Caco-2 (cell line): ENCODE measurements at regions not wholly inside any gene's neighbourhood (a gene's known extent, or its start where the extent isn't known, plus 50 kb on each side); places are given as distances from the start of the nearest gene placed in this dataset.

Source experiments
- BruUV-seq: library from RNA; stranded (reverse); fragments of 400-500 nt; replicated peaks from 2 replicates; lab custom pipeline; 2021; lab: Mats Ljungman, UMichigan
- CTCF ChIA-PET: fragments of 300-600 bp; sonication (Branson Sonifier 250); formaldehyde crosslinking; loops from one replicate; lab custom pipeline; 2022; ENCODE audit warnings: antibody characterized with exemption; lab: Charles Lee
- POLR2A ChIA-PET: fragments of 300-600 bp; sonication (Branson Sonifier 250); formaldehyde crosslinking; loops from one replicate; lab custom pipeline; 2022; ENCODE audit warnings: antibody characterized with exemption; lab: Charles Lee
- DNase-seq, 2 experiments: peaks; one replicate each; pipeline versions ENCODE4 v3.0.0 to v3.0.0-alpha.2; 2020 to 2022
- H3K27me3 ChIP-seq: replicated peaks from 2 replicates; pipeline ENCODE4 v1.6.0; 2011; ENCODE audit warnings: low read length; ENCODE audit not compliant: control insufficient read depth, insufficient read depth
- H3K36me3 ChIP-seq: 2 replicates; pipeline ENCODE4 v1.5.1; 2011; ENCODE audit warnings: low read length; ENCODE audit not compliant: control insufficient read depth, insufficient read depth
- H3K4me1 ChIP-seq: fragments of 250-450 bp; sonication (Bioruptor Pico); 2 replicates; pipeline ENCODE4 v1.5.1; 2020; ENCODE audit warnings: mild to moderate bottlenecking
- H3K4me3 ChIP-seq: 2 replicates; pipeline ENCODE4 v1.5.1; 2011; ENCODE audit warnings: low read depth, mild to moderate bottlenecking, control low read depth, low read length
- H3K9me3 ChIP-seq: fragments of 250-450 bp; sonication (Bioruptor Pico); 2 replicates; pipeline ENCODE4 v1.5.1; 2020; ENCODE audit warnings: mild to moderate bottlenecking, moderate library complexity
- H3K27ac Mint-ChIP-seq: one replicate; pipeline ENCODE4 v1.8.0; 2022; ENCODE audit warnings: mixed read lengths; ENCODE audit not compliant: unreplicated experiment
- H3K27me3 Mint-ChIP-seq: one replicate; pipeline ENCODE4 v1.8.0; 2022; ENCODE audit warnings: mixed read lengths; ENCODE audit not compliant: insufficient read depth, unreplicated experiment
- H3K36me3 Mint-ChIP-seq: one replicate; pipeline ENCODE4 v1.8.0; 2022; ENCODE audit warnings: mild to moderate bottlenecking, mixed read lengths; ENCODE audit not compliant: insufficient read depth, unreplicated experiment
- H3K4me1 Mint-ChIP-seq: one replicate; pipeline ENCODE4 v1.8.0; 2022; ENCODE audit warnings: low read depth, mixed read lengths; ENCODE audit not compliant: unreplicated experiment
- H3K4me3 Mint-ChIP-seq: one replicate; pipeline ENCODE4 v1.8.0; 2022; ENCODE audit warnings: mild to moderate bottlenecking, moderate library complexity, mixed read lengths; ENCODE audit not compliant: unreplicated experiment
- H3K9me3 Mint-ChIP-seq: one replicate; pipeline ENCODE4 v1.8.0; 2022; ENCODE audit warnings: mixed read lengths; ENCODE audit not compliant: unreplicated experiment
- intact Hi-C: fragments of 100-400 bp; cut with micrococcal nuclease; formaldehyde crosslinking; loops from one replicate; pipeline ENCODE4 v1.10.0; 2022; ENCODE audit not compliant: unreplicated experiment
- TF ChIP-seq, protein P1 (sequence below), 2 experiments: fragments of 200-600 bp in 1 of 2; IDR thresholded peaks; 1 replicate in 1 of 2; 2 replicates in 1 of 2; pipeline versions ENCODE4 v1.5.1 to v1.8.0; 2011 to 2022; ENCODE audit warnings: antibody characterized with exemption in 1 of 2, control low read depth in 1 of 2, inconsistent platforms in 1 of 2, low read depth in 1 of 2, low read length in 1 of 2, mild to moderate bottlenecking in 1 of 2, moderate library complexity in 1 of 2; ENCODE audit not compliant: insufficient read depth in 1 of 2, severe bottlenecking in 1 of 2, unreplicated experiment in 1 of 2

DNA sequence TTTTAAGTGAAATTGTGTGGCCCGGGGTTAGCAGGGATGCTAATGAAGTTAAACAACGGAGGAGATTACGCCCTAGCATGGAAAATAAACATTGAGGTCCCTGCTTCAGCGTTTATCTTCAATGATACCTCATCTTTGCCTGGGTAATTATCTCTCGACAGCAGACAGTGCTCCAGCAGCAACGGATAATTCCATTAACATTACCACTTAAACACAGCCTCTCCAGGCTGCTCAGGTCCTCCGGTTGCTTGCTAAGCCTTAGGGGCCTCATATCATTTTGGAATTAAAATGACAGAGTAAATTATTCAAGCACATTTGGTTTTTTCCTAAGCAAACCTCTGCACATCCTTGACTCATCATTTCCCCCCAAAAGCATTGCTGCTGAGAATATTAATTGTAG, 281.5 kb upstream of the KLF3 start:
- Mint-ChIP-seq H3K36me3 (no peaks in the 10 kb centered on the region), H3K9me3 (peaks cover 16% of the 10 kb centered on the region)
- CTCF ChIA-PET: no interaction called here

GRCh38 chr4:38383646-38384121, 280.3 kb upstream of the KLF3 start:
- Histone ChIP-seq H3K27me3 (no peaks in the 10 kb centered on the region), H3K36me3 (no peaks in the 10 kb centered on the region), H3K9me3 (no peaks in the 10 kb centered on the region), H3K4me1 (peaks cover 17% of the 10 kb centered on the region), H3K4me3 (no peak overlapping the region)
- DNase-seq: no peak
- Mint-ChIP-seq H3K27ac (no peak overlapping the region), H3K27me3 (no peaks in the 10 kb centered on the region), H3K4me1 (peaks cover 7% of the 10 kb centered on the region), H3K9me3 (peaks cover 4% of the 10 kb centered on the region), H3K36me3 (no peaks in the 10 kb centered on the region), H3K4me3 (no peak overlapping the region)
- POLR2A ChIA-PET: no interaction called here
- CTCF ChIA-PET: no interaction called here
- intact Hi-C loops: no loop called here
- TF ChIP-seq, protein P1, sequence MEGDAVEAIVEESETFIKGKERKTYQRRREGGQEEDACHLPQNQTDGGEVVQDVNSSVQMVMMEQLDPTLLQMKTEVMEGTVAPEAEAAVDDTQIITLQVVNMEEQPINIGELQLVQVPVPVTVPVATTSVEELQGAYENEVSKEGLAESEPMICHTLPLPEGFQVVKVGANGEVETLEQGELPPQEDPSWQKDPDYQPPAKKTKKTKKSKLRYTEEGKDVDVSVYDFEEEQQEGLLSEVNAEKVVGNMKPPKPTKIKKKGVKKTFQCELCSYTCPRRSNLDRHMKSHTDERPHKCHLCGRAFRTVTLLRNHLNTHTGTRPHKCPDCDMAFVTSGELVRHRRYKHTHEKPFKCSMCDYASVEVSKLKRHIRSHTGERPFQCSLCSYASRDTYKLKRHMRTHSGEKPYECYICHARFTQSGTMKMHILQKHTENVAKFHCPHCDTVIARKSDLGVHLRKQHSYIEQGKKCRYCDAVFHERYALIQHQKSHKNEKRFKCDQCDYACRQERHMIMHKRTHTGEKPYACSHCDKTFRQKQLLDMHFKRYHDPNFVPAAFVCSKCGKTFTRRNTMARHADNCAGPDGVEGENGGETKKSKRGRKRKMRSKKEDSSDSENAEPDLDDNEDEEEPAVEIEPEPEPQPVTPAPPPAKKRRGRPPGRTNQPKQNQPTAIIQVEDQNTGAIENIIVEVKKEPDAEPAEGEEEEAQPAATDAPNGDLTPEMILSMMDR (IDR thresholded peaks at IDR 0.05; ENCODE audit: insufficient read depth in 1 of 2, low read depth in 1 of 2, low read length in 1 of 2, severe bottlenecking in 1 of 2, unreplicated experiment in 1 of 2): no peak
- BruUV-seq: no TSS peak

More for the DNA sequence above, 281.5 kb upstream of the KLF3 start:
- Histone ChIP-seq H3K9me3 (no peaks in the 10 kb centered on the region), H3K36me3 (no peaks in the 10 kb centered on the region), H3K27me3 (no peaks in the 10 kb centered on the region), H3K4me3 (no peak overlapping the region), H3K4me1 (peaks cover 17% of the 10 kb centered on the region)
- Mint-ChIP-seq H3K4me1 (peaks cover 7% of the 10 kb centered on the region), H3K4me3 (no peak overlapping the region), H3K27me3 (no peaks in the 10 kb centered on the region), H3K27ac (peak overlapping the region; percentile 27)
- intact Hi-C loops: no loop called here
- BruUV-seq: no TSS peak
- DNase-seq: no peak
- POLR2A ChIA-PET: no interaction called here
- TF ChIP-seq, protein P1 (IDR thresholded peaks at IDR 0.05; ENCODE audit: insufficient read depth in 1 of 2, low read depth in 1 of 2, low read length in 1 of 2, severe bottlenecking in 1 of 2, unreplicated experiment in 1 of 2): no peak

DNA sequence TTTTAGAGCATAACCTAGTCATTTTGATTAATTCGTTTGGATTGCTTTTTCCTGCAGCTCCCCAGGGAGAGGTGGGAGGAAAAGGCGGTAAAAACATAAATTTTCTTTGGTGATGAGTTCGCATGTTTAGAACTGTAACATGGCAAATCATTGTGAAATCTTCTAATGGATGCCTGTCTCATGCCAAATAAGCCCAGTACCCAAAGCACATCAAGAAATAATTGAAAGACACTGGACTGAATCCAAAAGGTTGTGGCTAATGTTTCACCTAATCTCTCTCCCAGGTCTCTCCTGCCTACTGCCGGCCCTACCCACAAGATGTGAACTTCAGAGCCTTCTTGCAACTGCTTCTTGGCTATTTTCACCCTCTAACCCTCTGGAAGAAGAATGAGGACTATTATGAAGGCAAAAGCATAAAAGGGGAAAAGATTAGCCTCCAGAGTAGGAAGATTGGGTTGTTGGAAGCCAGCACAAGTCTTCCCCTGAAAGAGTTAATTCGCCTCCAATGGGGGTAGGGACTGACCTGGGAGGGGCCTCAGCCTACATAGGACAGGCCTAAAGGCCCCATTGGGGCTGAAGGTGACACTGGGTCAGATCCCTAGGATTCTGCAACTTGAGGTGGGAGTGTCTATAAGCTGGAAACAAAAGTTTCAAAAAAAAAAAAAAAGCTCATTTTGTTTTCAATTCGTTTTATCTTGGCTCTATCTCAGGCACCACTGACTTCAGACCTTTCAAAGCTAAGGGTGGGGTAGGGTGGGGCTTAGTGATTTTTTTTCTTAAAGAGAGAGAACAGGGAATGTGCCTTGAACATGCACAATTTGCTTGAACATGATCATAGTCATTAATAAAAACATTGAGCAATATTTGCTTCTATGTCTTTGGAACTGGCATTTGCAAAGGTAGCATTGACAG, 278.6 kb upstream of the KLF3 start:
- CTCF ChIA-PET: interaction anchor here (0.5 to 1.3 kb wide), 5 partner anchors 65 to 999 kb away, joined by 3 to 8 read pairs (median 4); no protein-coding TSS in a partner anchor
- Histone ChIP-seq H3K4me3 (no peak overlapping the region), H3K4me1 (peaks cover 17% of the 10 kb centered on the region), H3K27me3 (no peaks in the 10 kb centered on the region), H3K9me3 (no peaks in the 10 kb centered on the region; the same call in 1 of the 2 replicates), H3K36me3 (no peaks in the 10 kb centered on the region)
- H3K36me3 Mint-ChIP-seq: no peaks in the 10 kb centered on the region
- DNase-seq: peak; percentile 44 to 81
- peaks cover 11% of the 10 kb centered on the region for H3K9me3 Mint-ChIP-seq
- H3K4me1 Mint-ChIP-seq: peaks cover 7% of the 10 kb centered on the region
- peak overlapping the region; percentile 32 for H3K27ac Mint-ChIP-seq
- POLR2A ChIA-PET: no interaction called here
- peak overlapping the region; percentile 23 for H3K4me3 Mint-ChIP-seq
- H3K27me3 Mint-ChIP-seq: no peaks in the 10 kb centered on the region
- intact Hi-C loops: loop anchor here (1.0 kb wide), 1 partner anchor 236 kb away; no protein-coding TSS in a partner anchor
- BruUV-seq: no TSS peak
- TF ChIP-seq, protein P1 (IDR thresholded peaks at IDR 0.05; ENCODE audit: insufficient read depth in 1 of 2, low read depth in 1 of 2, low read length in 1 of 2, severe bottlenecking in 1 of 2, unreplicated experiment in 1 of 2): no peak
